ENCODE measurements at regions not wholly inside any gene's neighbourhood (a gene's known extent, or its start where the extent isn't known, plus 50 kb on each side); places are given as distances from the start of the nearest gene placed in this dataset.
A peak's percentile ranks its signal among the peaks of the same experiment; 100 is the strongest.

GRCh38 chr3:107913701-107914100 is 177.1 kb downstream of the CD47 start:
- H3K27ac ChIP-seq (ENCODE audit: low read length): no peak overlapping the region
- ChIA-PET CTCF (no interaction called here), POLR2A (no interaction called here)
- in situ Hi-C loops (cut with HindIII; ENCODE audit: low pct_unique_long_range_greater_than_20kb, low sequenced_read_pairs): no loop called here
- peaks cover 7% of the 10 kb centered on the region; the same call in 1 of the 2 replicates for H3K27me3 ChIP-seq (ENCODE audit: control insufficient read depth, insufficient read depth, low read length)
- TF ChIP-seq SIN3A (IDR thresholded peaks at IDR 0.05; ENCODE audit: borderline replicate concordance, insufficient read depth, low read depth, low read length) (no peak), CTCF (IDR thresholded peaks at IDR 0.05) (no peak), REST (IDR thresholded peaks at IDR 0.05; ENCODE audit: insufficient read depth in 1 of 2, low read depth in 2 of 2, low read length in 1 of 2) (no peak)
- H3K9me3 ChIP-seq (ENCODE audit: control insufficient read depth, insufficient read depth, low read depth, low read length): no peaks in the 10 kb centered on the region
- H3K4me3 ChIP-seq (ENCODE audit: low read depth in 2 of 2, low read length in 2 of 2): no peak overlapping the region
- H3K4me1 ChIP-seq (ENCODE audit: control insufficient read depth, insufficient read depth, low read length): no peaks in the 10 kb centered on the region
- ATAC-seq (no peak), DNase-seq (ENCODE audit: low read depth, low spot score) (no peak)
- no TSS peak for BruUV-seq (replicated peaks)
- H3K36me3 ChIP-seq (ENCODE audit: control insufficient read depth, insufficient read depth, low read length): no peaks in the 10 kb centered on the region
- intact Hi-C loops (cut with micrococcal nuclease; ENCODE audit: unreplicated experiment): no loop called here

GRCh38 chr3:107911337-107912000 is 179.4 kb downstream of the CD47 start:
- intact Hi-C loops (cut with micrococcal nuclease; ENCODE audit: unreplicated experiment): no loop called here

More at GRCh38 chr3:107911337-107912000, 179.4 kb downstream of the CD47 start:
- DNase-seq (ENCODE audit: low read depth, low spot score): no peak
- no TSS peak for BruUV-seq (replicated peaks)
- TF ChIP-seq REST (IDR thresholded peaks at IDR 0.05; ENCODE audit: insufficient read depth in 1 of 2, low read depth in 2 of 2, low read length in 1 of 2): no peak
- TF ChIP-seq TCF7L2 (IDR thresholded peaks at IDR 0.05; ENCODE audit: low read depth, low read length): no peak
- TF ChIP-seq CTCF (IDR thresholded peaks at IDR 0.05): peak; percentile 14; the same call in 1 of the 2 replicates
- no peak for TF ChIP-seq SIN3A (IDR thresholded peaks at IDR 0.05; ENCODE audit: borderline replicate concordance, insufficient read depth, low read depth, low read length)
- POLR2A ChIA-PET: no interaction called here
- no peaks in the 10 kb centered on the region; the same call in 1 of the 2 replicates for H3K27me3 ChIP-seq (ENCODE audit: control insufficient read depth, insufficient read depth, low read length)
- H3K27ac ChIP-seq (ENCODE audit: low read length): no peak overlapping the region
- CTCF ChIA-PET: interaction anchor here (0.7 kb wide), 1 partner anchor 1128 kb away, joined by 4 read pairs; no protein-coding TSS in a partner anchor
- no peak overlapping the region for H3K4me3 ChIP-seq (ENCODE audit: low read depth in 2 of 2, low read length in 2 of 2)
- H3K36me3 ChIP-seq (ENCODE audit: control insufficient read depth, insufficient read depth, low read length): no peaks in the 10 kb centered on the region
- no peaks in the 10 kb centered on the region for H3K9me3 ChIP-seq (ENCODE audit: control insufficient read depth, insufficient read depth, low read depth, low read length)
- ATAC-seq: no peak
- in situ Hi-C loops (cut with HindIII; ENCODE audit: low pct_unique_long_range_greater_than_20kb, low sequenced_read_pairs): no loop called here
- no peaks in the 10 kb centered on the region for H3K4me1 ChIP-seq (ENCODE audit: control insufficient read depth, insufficient read depth, low read length)

All from Panc1 (cell line).